ENCODE measurements at regions not wholly inside any gene's neighbourhood (a gene's known extent, or its start where the extent isn't known, plus 50 kb on each side); places are given as distances from the start of the nearest gene placed in this dataset.

DNA sequence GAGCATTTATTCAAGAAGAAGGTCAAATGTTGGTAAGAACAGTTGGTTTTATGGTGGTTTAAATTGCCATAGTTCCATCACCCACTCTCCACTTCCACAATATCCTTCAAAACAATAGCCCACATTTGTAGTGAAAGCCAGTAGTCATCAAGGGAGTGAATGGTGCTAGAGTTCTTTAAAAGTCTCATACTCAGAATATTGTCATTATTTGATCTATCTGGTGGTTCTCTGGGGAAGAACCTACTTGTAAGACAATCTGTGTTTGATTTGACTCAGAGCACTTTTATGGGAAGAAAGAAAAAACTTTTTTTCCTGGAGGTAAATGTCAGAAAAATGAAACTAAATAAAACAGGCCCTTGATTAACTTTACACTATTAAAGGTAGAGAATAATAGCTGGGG, 893.8 kb downstream of the QKI start:
- Histone ChIP-seq H3K4me2 (ENCODE audit: low read depth, low read length) (no peak overlapping the region), H3K27ac (ENCODE audit: extremely low read length, insufficient read depth, low read length) (no peak overlapping the region), H3K27me3 (ENCODE audit: control insufficient read depth in 1 of 2, insufficient read depth in 2 of 2, low read length in 2 of 2) (no peaks in the 10 kb centered on the region), H3K4me1 (ENCODE audit: insufficient read depth, low read length) (no peaks in the 10 kb centered on the region), H4K20me1 (ENCODE audit: insufficient read depth, low read length) (no peaks in the 10 kb centered on the region), H3K4me3 (replicated peaks in 1 of 3; ENCODE audit: insufficient read depth in 1 of 3, low read depth in 2 of 3, low read length in 3 of 3) (no peak overlapping the region), H3K36me3 (replicated peaks in 1 of 2; ENCODE audit: control insufficient read depth in 1 of 2, insufficient read depth in 2 of 2, low read length in 2 of 2) (no peaks in the 10 kb centered on the region), H3K9me3 (ENCODE audit: low read length) (peaks cover 99% of the 10 kb centered on the region), H2AFZ (ENCODE audit: low read length) (no peak overlapping the region), H3K9ac (ENCODE audit: insufficient read depth, low read depth, low read length) (no peak overlapping the region), H3K79me2 (ENCODE audit: insufficient read depth, low read length) (no peaks in the 10 kb centered on the region)
- in situ Hi-C loops (cut with HindIII; ENCODE audit: extremely low pct_ligation_motif_present, low pct_unique_long_range_greater_than_20kb): no loop called here
- intact Hi-C loops (cut with micrococcal nuclease; ENCODE audit: unreplicated experiment): no loop called here
- no peak for ATAC-seq
- BruUV-seq (replicated peaks): no TSS peak
- POLR2A ChIA-PET: no interaction called here
- CTCF ChIA-PET (ENCODE audit: low intra/inter-chr PET ratio, low total read pairs): no interaction called here
- no peak for FAIRE-seq
- DNase-seq (ENCODE audit: low spot score): no peak
- TF ChIP-seq HDAC1 (CRISPR knock-in tag; IDR thresholded peaks at IDR 0.05) (no peak), ZKSCAN1 (IDR thresholded peaks at IDR 0.05; ENCODE audit: low read length) (no peak), ZNF773 (CRISPR knock-in tag; IDR thresholded peaks at IDR 0.05; ENCODE audit: borderline replicate concordance) (no peak)
- TF ChIP-seq, protein P1, sequence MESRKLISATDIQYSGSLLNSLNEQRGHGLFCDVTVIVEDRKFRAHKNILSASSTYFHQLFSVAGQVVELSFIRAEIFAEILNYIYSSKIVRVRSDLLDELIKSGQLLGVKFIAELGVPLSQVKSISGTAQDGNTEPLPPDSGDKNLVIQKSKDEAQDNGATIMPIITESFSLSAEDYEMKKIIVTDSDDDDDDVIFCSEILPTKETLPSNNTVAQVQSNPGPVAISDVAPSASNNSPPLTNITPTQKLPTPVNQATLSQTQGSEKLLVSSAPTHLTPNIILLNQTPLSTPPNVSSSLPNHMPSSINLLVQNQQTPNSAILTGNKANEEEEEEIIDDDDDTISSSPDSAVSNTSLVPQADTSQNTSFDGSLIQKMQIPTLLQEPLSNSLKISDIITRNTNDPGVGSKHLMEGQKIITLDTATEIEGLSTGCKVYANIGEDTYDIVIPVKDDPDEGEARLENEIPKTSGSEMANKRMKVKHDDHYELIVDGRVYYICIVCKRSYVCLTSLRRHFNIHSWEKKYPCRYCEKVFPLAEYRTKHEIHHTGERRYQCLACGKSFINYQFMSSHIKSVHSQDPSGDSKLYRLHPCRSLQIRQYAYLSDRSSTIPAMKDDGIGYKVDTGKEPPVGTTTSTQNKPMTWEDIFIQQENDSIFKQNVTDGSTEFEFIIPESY (CRISPR knock-in tag; IDR thresholded peaks at IDR 0.05): no peak
- TF ChIP-seq, protein P2, sequence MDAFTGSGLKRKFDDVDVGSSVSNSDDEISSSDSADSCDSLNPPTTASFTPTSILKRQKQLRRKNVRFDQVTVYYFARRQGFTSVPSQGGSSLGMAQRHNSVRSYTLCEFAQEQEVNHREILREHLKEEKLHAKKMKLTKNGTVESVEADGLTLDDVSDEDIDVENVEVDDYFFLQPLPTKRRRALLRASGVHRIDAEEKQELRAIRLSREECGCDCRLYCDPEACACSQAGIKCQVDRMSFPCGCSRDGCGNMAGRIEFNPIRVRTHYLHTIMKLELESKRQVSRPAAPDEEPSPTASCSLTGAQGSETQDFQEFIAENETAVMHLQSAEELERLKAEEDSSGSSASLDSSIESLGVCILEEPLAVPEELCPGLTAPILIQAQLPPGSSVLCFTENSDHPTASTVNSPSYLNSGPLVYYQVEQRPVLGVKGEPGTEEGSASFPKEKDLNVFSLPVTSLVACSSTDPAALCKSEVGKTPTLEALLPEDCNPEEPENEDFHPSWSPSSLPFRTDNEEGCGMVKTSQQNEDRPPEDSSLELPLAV (CRISPR knock-in tag; conservative IDR thresholded peaks at IDR 0.05; ENCODE audit: low read depth): no peak
- TF ChIP-seq, protein P3, sequence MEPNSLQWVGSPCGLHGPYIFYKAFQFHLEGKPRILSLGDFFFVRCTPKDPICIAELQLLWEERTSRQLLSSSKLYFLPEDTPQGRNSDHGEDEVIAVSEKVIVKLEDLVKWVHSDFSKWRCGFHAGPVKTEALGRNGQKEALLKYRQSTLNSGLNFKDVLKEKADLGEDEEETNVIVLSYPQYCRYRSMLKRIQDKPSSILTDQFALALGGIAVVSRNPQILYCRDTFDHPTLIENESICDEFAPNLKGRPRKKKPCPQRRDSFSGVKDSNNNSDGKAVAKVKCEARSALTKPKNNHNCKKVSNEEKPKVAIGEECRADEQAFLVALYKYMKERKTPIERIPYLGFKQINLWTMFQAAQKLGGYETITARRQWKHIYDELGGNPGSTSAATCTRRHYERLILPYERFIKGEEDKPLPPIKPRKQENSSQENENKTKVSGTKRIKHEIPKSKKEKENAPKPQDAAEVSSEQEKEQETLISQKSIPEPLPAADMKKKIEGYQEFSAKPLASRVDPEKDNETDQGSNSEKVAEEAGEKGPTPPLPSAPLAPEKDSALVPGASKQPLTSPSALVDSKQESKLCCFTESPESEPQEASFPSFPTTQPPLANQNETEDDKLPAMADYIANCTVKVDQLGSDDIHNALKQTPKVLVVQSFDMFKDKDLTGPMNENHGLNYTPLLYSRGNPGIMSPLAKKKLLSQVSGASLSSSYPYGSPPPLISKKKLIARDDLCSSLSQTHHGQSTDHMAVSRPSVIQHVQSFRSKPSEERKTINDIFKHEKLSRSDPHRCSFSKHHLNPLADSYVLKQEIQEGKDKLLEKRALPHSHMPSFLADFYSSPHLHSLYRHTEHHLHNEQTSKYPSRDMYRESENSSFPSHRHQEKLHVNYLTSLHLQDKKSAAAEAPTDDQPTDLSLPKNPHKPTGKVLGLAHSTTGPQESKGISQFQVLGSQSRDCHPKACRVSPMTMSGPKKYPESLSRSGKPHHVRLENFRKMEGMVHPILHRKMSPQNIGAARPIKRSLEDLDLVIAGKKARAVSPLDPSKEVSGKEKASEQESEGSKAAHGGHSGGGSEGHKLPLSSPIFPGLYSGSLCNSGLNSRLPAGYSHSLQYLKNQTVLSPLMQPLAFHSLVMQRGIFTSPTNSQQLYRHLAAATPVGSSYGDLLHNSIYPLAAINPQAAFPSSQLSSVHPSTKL (CRISPR knock-in tag; IDR thresholded peaks at IDR 0.05): no peak
- TF ChIP-seq, protein P4, sequence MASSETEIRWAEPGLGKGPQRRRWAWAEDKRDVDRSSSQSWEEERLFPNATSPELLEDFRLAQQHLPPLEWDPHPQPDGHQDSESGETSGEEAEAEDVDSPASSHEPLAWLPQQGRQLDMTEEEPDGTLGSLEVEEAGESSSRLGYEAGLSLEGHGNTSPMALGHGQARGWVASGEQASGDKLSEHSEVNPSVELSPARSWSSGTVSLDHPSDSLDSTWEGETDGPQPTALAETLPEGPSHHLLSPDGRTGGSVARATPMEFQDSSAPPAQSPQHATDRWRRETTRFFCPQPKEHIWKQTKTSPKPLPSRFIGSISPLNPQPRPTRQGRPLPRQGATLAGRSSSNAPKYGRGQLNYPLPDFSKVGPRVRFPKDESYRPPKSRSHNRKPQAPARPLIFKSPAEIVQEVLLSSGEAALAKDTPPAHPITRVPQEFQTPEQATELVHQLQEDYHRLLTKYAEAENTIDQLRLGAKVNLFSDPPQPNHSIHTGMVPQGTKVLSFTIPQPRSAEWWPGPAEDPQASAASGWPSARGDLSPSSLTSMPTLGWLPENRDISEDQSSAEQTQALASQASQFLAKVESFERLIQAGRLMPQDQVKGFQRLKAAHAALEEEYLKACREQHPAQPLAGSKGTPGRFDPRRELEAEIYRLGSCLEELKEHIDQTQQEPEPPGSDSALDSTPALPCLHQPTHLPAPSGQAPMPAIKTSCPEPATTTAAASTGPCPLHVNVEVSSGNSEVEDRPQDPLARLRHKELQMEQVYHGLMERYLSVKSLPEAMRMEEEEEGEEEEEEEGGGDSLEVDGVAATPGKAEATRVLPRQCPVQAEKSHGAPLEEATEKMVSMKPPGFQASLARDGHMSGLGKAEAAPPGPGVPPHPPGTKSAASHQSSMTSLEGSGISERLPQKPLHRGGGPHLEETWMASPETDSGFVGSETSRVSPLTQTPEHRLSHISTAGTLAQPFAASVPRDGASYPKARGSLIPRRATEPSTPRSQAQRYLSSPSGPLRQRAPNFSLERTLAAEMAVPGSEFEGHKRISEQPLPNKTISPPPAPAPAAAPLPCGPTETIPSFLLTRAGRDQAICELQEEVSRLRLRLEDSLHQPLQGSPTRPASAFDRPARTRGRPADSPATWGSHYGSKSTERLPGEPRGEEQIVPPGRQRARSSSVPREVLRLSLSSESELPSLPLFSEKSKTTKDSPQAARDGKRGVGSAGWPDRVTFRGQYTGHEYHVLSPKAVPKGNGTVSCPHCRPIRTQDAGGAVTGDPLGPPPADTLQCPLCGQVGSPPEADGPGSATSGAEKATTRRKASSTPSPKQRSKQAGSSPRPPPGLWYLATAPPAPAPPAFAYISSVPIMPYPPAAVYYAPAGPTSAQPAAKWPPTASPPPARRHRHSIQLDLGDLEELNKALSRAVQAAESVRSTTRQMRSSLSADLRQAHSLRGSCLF (CRISPR knock-in tag; IDR thresholded peaks at IDR 0.05; ENCODE audit: borderline replicate concordance): no peak
- TF ChIP-seq, protein P5, sequence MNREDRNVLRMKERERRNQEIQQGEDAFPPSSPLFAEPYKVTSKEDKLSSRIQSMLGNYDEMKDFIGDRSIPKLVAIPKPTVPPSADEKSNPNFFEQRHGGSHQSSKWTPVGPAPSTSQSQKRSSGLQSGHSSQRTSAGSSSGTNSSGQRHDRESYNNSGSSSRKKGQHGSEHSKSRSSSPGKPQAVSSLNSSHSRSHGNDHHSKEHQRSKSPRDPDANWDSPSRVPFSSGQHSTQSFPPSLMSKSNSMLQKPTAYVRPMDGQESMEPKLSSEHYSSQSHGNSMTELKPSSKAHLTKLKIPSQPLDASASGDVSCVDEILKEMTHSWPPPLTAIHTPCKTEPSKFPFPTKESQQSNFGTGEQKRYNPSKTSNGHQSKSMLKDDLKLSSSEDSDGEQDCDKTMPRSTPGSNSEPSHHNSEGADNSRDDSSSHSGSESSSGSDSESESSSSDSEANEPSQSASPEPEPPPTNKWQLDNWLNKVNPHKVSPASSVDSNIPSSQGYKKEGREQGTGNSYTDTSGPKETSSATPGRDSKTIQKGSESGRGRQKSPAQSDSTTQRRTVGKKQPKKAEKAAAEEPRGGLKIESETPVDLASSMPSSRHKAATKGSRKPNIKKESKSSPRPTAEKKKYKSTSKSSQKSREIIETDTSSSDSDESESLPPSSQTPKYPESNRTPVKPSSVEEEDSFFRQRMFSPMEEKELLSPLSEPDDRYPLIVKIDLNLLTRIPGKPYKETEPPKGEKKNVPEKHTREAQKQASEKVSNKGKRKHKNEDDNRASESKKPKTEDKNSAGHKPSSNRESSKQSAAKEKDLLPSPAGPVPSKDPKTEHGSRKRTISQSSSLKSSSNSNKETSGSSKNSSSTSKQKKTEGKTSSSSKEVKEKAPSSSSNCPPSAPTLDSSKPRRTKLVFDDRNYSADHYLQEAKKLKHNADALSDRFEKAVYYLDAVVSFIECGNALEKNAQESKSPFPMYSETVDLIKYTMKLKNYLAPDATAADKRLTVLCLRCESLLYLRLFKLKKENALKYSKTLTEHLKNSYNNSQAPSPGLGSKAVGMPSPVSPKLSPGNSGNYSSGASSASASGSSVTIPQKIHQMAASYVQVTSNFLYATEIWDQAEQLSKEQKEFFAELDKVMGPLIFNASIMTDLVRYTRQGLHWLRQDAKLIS (CRISPR knock-in tag; IDR thresholded peaks at IDR 0.05): no peak

Data from HepG2 (cell line).